ENCODE measurements at regions not wholly inside any gene's neighbourhood (a gene's known extent, or its start where the extent isn't known, plus 50 kb on each side); places are given as distances from the start of the nearest gene placed in this dataset.
"Not testable (repeated sequence)": the region's sequence is repeated elsewhere in the genome, so short reads cannot be mapped to it uniquely, and the experiment has no call there.

DNA sequence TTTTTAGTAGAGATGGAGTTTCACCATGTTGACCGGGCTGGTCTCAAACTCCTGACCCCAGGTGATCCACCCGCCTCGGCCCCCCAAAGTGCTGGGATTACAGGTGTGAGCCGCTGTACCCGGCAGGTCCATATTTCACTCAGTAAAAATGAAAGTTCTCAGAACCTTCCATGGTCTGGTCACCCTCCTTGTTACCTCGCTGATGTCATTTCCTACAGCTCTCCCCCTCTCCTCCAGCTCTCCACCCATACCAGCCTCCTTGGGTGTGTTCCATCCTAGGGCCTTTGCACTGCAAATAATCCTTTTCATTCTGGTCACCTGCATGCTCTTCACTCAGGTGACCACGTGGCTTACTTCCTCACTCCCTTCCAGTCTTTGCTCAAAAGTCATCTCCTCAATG, 78.2 kb upstream of the TNFSF11 start:
- H3K27ac ChIP-seq (ENCODE audit: low read length), result no peak overlapping the region
- no peaks in the 10 kb centered on the region for H3K79me2 ChIP-seq (replicated peaks; ENCODE audit: insufficient read depth, low read length)
- H3K9me2 ChIP-seq (ENCODE audit: insufficient read depth, low read length), result no peaks in the 10 kb centered on the region
- no peaks in the 10 kb centered on the region for H3F3A ChIP-seq (ENCODE audit: insufficient read depth, low read length, poor library complexity, severe bottlenecking)
- H3K36me3 ChIP-seq (ENCODE audit: insufficient read depth, low read length), result no peaks in the 10 kb centered on the region
- H2AFZ ChIP-seq (ENCODE audit: low read depth, low read length), result no peak overlapping the region
- no peaks in the 10 kb centered on the region for H3K9me3 ChIP-seq (ENCODE audit: low read length)
- TF ChIP-seq POLR2AphosphoS5 (IDR thresholded peaks at IDR 0.05) (no peak), EP300 (conservative IDR thresholded peaks at IDR 0.05; ENCODE audit: poor library complexity, severe bottlenecking) (no peak), EZH2 (IDR thresholded peaks at IDR 0.05; ENCODE audit: borderline replicate concordance, insufficient read depth, low read length, poor library complexity, severe bottlenecking) (no peak), MXI1 (conservative IDR thresholded peaks at IDR 0.05; ENCODE audit: poor library complexity, severe bottlenecking) (no peak), SMC3 (conservative IDR thresholded peaks at IDR 0.05; ENCODE audit: poor library complexity) (no peak), TAF1 (IDR thresholded peaks at IDR 0.05; ENCODE audit: low read depth) (no peak), RAD21 (conservative IDR thresholded peaks at IDR 0.05) (no peak)
- TF ChIP-seq, protein P1, sequence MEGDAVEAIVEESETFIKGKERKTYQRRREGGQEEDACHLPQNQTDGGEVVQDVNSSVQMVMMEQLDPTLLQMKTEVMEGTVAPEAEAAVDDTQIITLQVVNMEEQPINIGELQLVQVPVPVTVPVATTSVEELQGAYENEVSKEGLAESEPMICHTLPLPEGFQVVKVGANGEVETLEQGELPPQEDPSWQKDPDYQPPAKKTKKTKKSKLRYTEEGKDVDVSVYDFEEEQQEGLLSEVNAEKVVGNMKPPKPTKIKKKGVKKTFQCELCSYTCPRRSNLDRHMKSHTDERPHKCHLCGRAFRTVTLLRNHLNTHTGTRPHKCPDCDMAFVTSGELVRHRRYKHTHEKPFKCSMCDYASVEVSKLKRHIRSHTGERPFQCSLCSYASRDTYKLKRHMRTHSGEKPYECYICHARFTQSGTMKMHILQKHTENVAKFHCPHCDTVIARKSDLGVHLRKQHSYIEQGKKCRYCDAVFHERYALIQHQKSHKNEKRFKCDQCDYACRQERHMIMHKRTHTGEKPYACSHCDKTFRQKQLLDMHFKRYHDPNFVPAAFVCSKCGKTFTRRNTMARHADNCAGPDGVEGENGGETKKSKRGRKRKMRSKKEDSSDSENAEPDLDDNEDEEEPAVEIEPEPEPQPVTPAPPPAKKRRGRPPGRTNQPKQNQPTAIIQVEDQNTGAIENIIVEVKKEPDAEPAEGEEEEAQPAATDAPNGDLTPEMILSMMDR (IDR thresholded peaks at IDR 0.05; ENCODE audit: poor library complexity, severe bottlenecking), result no peak
- TF ChIP-seq, protein P2, sequence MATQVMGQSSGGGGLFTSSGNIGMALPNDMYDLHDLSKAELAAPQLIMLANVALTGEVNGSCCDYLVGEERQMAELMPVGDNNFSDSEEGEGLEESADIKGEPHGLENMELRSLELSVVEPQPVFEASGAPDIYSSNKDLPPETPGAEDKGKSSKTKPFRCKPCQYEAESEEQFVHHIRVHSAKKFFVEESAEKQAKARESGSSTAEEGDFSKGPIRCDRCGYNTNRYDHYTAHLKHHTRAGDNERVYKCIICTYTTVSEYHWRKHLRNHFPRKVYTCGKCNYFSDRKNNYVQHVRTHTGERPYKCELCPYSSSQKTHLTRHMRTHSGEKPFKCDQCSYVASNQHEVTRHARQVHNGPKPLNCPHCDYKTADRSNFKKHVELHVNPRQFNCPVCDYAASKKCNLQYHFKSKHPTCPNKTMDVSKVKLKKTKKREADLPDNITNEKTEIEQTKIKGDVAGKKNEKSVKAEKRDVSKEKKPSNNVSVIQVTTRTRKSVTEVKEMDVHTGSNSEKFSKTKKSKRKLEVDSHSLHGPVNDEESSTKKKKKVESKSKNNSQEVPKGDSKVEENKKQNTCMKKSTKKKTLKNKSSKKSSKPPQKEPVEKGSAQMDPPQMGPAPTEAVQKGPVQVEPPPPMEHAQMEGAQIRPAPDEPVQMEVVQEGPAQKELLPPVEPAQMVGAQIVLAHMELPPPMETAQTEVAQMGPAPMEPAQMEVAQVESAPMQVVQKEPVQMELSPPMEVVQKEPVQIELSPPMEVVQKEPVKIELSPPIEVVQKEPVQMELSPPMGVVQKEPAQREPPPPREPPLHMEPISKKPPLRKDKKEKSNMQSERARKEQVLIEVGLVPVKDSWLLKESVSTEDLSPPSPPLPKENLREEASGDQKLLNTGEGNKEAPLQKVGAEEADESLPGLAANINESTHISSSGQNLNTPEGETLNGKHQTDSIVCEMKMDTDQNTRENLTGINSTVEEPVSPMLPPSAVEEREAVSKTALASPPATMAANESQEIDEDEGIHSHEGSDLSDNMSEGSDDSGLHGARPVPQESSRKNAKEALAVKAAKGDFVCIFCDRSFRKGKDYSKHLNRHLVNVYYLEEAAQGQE (IDR thresholded peaks at IDR 0.05; ENCODE audit: borderline replicate concordance), result no peak
- no peaks in the 10 kb centered on the region for H3K27me3 ChIP-seq (ENCODE audit: insufficient read depth, low read depth, low read length)
- H3K4me2 ChIP-seq (ENCODE audit: low read length), result no peak overlapping the region
- no peak overlapping the region for H3K4me3 ChIP-seq (ENCODE audit: low read length)
- H3K9ac ChIP-seq (ENCODE audit: low read length), result no peak overlapping the region
- H4K20me1 ChIP-seq (ENCODE audit: insufficient read depth), result no peaks in the 10 kb centered on the region

DNA sequence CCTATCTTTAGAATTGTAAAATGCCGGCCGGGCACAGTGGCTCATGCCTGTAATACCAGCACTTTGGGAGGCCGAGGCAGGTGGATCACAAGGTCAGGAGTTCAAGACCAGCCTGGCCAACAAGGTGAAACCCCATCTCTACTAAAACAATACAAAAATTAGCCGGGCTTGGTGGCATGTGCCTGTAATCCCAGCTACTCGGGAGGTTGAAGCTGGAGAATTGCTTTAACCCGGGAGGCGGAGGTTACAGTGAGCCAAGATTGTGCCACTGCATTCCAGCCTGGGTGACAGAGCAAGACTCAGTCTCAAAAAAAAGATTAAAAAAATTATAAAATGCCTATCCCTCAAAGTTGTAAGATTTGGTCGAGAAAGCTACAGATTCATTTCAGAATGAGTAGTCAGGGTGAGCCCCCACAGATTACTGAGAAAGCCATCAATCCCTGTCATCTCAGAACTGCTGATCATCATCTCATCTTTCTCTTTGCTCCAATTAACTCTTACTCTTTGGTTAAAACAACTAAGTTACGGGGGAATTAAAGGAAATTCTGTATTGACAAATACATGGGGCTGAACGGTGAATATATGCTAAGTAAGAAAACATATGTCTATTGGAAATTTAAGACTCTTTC, 76.9 kb upstream of the TNFSF11 start:
- not testable (repeated sequence) for H3K79me2 ChIP-seq (replicated peaks; ENCODE audit: insufficient read depth, low read length)

GRCh38 chr13:42497798-42498197, 76.2 kb upstream of the TNFSF11 start:
- no peaks in the 10 kb centered on the region for H4K20me1 ChIP-seq (ENCODE audit: insufficient read depth)
- no peaks in the 10 kb centered on the region for H3K36me3 ChIP-seq (ENCODE audit: insufficient read depth, low read length)
- no peak overlapping the region for H3K27ac ChIP-seq (ENCODE audit: low read length)
- H3K9me2 ChIP-seq (ENCODE audit: insufficient read depth, low read length), result no peaks in the 10 kb centered on the region
- no peaks in the 10 kb centered on the region for H3K79me2 ChIP-seq (replicated peaks; ENCODE audit: insufficient read depth, low read length)
- H3K9ac ChIP-seq (ENCODE audit: low read length), result no peak overlapping the region
- no peaks in the 10 kb centered on the region for H3K9me3 ChIP-seq (ENCODE audit: low read length)
- TF ChIP-seq TAF1 (IDR thresholded peaks at IDR 0.05; ENCODE audit: low read depth) (no peak), SMC3 (conservative IDR thresholded peaks at IDR 0.05; ENCODE audit: poor library complexity) (no peak), EZH2 (IDR thresholded peaks at IDR 0.05; ENCODE audit: borderline replicate concordance, insufficient read depth, low read length, poor library complexity, severe bottlenecking) (no peak), EP300 (conservative IDR thresholded peaks at IDR 0.05; ENCODE audit: poor library complexity, severe bottlenecking) (no peak), MXI1 (conservative IDR thresholded peaks at IDR 0.05; ENCODE audit: poor library complexity, severe bottlenecking) (no peak), POLR2AphosphoS5 (IDR thresholded peaks at IDR 0.05) (no peak), RAD21 (conservative IDR thresholded peaks at IDR 0.05) (no peak)
- TF ChIP-seq, protein P1 (IDR thresholded peaks at IDR 0.05; ENCODE audit: poor library complexity, severe bottlenecking), result no peak
- TF ChIP-seq, protein P2 (IDR thresholded peaks at IDR 0.05; ENCODE audit: borderline replicate concordance), result no peak
- H3F3A ChIP-seq (ENCODE audit: insufficient read depth, low read length, poor library complexity, severe bottlenecking), result no peaks in the 10 kb centered on the region
- H3K4me3 ChIP-seq (ENCODE audit: low read length), result no peak overlapping the region
- H2AFZ ChIP-seq (ENCODE audit: low read depth, low read length), result no peak overlapping the region
- no peaks in the 10 kb centered on the region for H3K27me3 ChIP-seq (ENCODE audit: insufficient read depth, low read depth, low read length)
- H3K4me2 ChIP-seq (ENCODE audit: low read length), result no peak overlapping the region

More for the DNA sequence above, 76.9 kb upstream of the TNFSF11 start:
- not testable (repeated sequence) for H3K9me2 ChIP-seq (ENCODE audit: insufficient read depth, low read length); H3K9me3 ChIP-seq (ENCODE audit: low read length); H3K4me2 ChIP-seq (ENCODE audit: low read length); H3F3A ChIP-seq (ENCODE audit: insufficient read depth, low read length, poor library complexity, severe bottlenecking); H3K36me3 ChIP-seq (ENCODE audit: insufficient read depth, low read length); H3K27ac ChIP-seq (ENCODE audit: low read length); H2AFZ ChIP-seq (ENCODE audit: low read depth, low read length); H3K27me3 ChIP-seq (ENCODE audit: insufficient read depth, low read depth, low read length); H3K9ac ChIP-seq (ENCODE audit: low read length); H4K20me1 ChIP-seq (ENCODE audit: insufficient read depth); H3K4me3 ChIP-seq (ENCODE audit: low read length)

Measured in neural cell (in vitro differentiated cells).